ENCODE measurements at regions not wholly inside any gene's neighbourhood (a gene's known extent, or its start where the extent isn't known, plus 50 kb on each side); places are given as distances from the start of the nearest gene placed in this dataset.

GRCh38 chr1:234729561-234730474 is 119.8 kb upstream of the IRF2BP2 start:
- DNase-seq (ENCODE audit: low spot score) = no peak

GRCh38 chr1:234728740-234729139 is 118.8 kb upstream of the IRF2BP2 start:
- no peak for DNase-seq (ENCODE audit: low spot score)

GRCh38 chr1:234727018-234727940 is 117.3 kb upstream of the IRF2BP2 start:
- DNase-seq (ENCODE audit: low spot score) = no peak

GRCh38 chr1:234726359-234726943 is 116.5 kb upstream of the IRF2BP2 start:
- peak; percentile 31 for DNase-seq (ENCODE audit: low spot score)

GRCh38 chr1:234725177-234726132 is 115.5 kb upstream of the IRF2BP2 start:
- no peak for DNase-seq (ENCODE audit: low spot score)

- DNase-seq (ENCODE audit: low spot score) = no peak
Observed at GRCh38 chr1:234724516-234725176, 114.7 kb upstream of the IRF2BP2 start.

- peak; percentile 61 for DNase-seq (ENCODE audit: low spot score)
Observed at GRCh38 chr1:234722904-234723720, 113.1 kb upstream of the IRF2BP2 start.

GRCh38 chr1:234722270-234722704 is 112.3 kb upstream of the IRF2BP2 start:
- no peak for DNase-seq (ENCODE audit: low spot score)

GRCh38 chr1:234721476-234722269 is 111.7 kb upstream of the IRF2BP2 start:
- DNase-seq (ENCODE audit: low spot score) = peak; percentile 51

GRCh38 chr1:234720709-234721441 is 110.9 kb upstream of the IRF2BP2 start:
- no peak for DNase-seq (ENCODE audit: low spot score)

- DNase-seq (ENCODE audit: low spot score) = no peak
Observed at GRCh38 chr1:234719454-234720251, 109.7 kb upstream of the IRF2BP2 start.

GRCh38 chr1:234718496-234719453 is 108.8 kb upstream of the IRF2BP2 start:
- no peak for DNase-seq (ENCODE audit: low spot score)

- DNase-seq (ENCODE audit: low spot score) = no peak
Observed at GRCh38 chr1:234716908-234717375, 107.0 kb upstream of the IRF2BP2 start.

GRCh38 chr1:234715252-234716014 is 105.5 kb upstream of the IRF2BP2 start:
- DNase-seq (ENCODE audit: low spot score) = no peak

- no peak for DNase-seq (ENCODE audit: low spot score)
Observed at GRCh38 chr1:234713859-234714258, 103.9 kb upstream of the IRF2BP2 start.
